Ovary (tissue), 7 donors: ENCODE measurements at regions not wholly inside any gene's neighbourhood (a gene's known extent, or its start where the extent isn't known, plus 50 kb on each side); places are given as distances from the start of the nearest gene placed in this dataset.

ENCODE experiments used
- DNase-seq, 5 donors: peaks; one replicate each; pipeline ENCODE4 v3.0.0-alpha.2; 2019 to 2020
- H3K27ac ChIP-seq, 2 donors: fragments of 200-600 bp; one replicate each; pipeline versions ENCODE4 v1.5.1 to v1.8.0; 2019 to 2022
- H3K27me3 ChIP-seq: fragments of 200-600 bp; one replicate; pipeline ENCODE4 v1.8.0; 2022
- H3K36me3 ChIP-seq: fragments of 200-600 bp; sonication (generic); one replicate; pipeline ENCODE4 v1.5.1; 2019
- H3K4me1 ChIP-seq: one replicate; pipeline ENCODE4 v1.8.1; 2013; ENCODE audit warnings: mild to moderate bottlenecking, moderate library complexity; ENCODE audit not compliant: insufficient read depth
- H3K4me3 ChIP-seq: fragments of 200-600 bp; sonication (generic); one replicate; pipeline ENCODE4 v1.5.1; 2017
- H3K9me3 ChIP-seq, 2 donors: fragments of 200-600 bp in 1 of 2; sonication (generic) in 1 of 2; one replicate each; pipeline versions ENCODE4 v1.5.1 to v1.8.1; 2013 to 2019; ENCODE audit warnings: mild to moderate bottlenecking in 1 of 2, moderate library complexity in 1 of 2
- EP300 ChIP-seq: sonication (generic); formaldehyde crosslinking; IDR thresholded peaks from one replicate; pipeline ENCODE4 v1.6.1; 2017; ENCODE audit warnings: antibody characterized with exemption
- POLR2A ChIP-seq: fragments of 450-650 bp; IDR thresholded peaks from one replicate; pipeline ENCODE4 v1.6.1; 2017; ENCODE audit warnings: antibody characterized with exemption, mild to moderate bottlenecking, moderate library complexity
- WGBS, 3 donors: extraction: QIAGEN DNeasy Blood & Tissue Kit in 1 of 3; methylation state at CpG; one replicate each; pipeline versions ENCODE4 v1.1.5 to v1.1.7; 2013 to 2017; 5-methylcytosine and 5-hydroxymethylcytosine counted together
- intact Hi-C, 4 donors: fragments of 100-400 bp; cut with DNase I; formaldehyde crosslinking; loops; one replicate each; pipeline versions ENCODE4 v1.11.0 to v1.15.1; 2022 to 2023
- TF ChIP-seq, protein P1 (sequence below), 3 donors: fragments of 450-650 bp in 2 of 3; fragments of 200-600 bp in 1 of 3; IDR thresholded peaks; one replicate each; pipeline versions ENCODE4 v1.5.1 to v1.8.0; 2016 to 2022; ENCODE audit warnings: antibody characterized with exemption in 3 of 3, mild to moderate bottlenecking in 1 of 3
- donor health status: DM: no; HTN: no; CAD: no; lungs with moderate emphysema.
- donor health status: DM: no; HTN: no; CAD: no.
- donor health status: Bipolar disorder and iron deficiency.
- donor health status: DM: no; HTN: no; CAD: no.
- donor health status: DM: yes; HTN: yes; CAD: no.

DNA sequence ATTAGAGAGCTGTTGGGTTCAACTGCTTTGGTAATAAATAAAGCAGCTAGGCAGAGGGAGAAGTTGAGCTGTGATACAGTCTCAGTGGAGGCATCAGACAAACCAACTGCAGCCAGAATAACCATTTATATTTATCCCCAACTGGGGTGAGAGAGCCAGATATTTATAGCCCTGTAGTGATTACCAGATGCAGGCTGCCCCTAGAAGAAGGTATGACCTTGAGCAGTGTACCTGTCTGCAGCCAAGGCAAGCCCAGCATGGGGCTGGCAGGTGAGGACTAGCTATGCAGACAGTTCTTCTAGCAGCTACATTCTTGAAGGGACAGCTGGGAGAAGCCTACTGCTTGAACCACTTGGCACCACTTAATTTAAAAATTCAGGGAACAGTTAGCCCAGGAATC lies 144.4 kb upstream of the EPHA3 start:
- H3K36me3 ChIP-seq, result no peaks in the 10 kb centered on the region

DNA sequence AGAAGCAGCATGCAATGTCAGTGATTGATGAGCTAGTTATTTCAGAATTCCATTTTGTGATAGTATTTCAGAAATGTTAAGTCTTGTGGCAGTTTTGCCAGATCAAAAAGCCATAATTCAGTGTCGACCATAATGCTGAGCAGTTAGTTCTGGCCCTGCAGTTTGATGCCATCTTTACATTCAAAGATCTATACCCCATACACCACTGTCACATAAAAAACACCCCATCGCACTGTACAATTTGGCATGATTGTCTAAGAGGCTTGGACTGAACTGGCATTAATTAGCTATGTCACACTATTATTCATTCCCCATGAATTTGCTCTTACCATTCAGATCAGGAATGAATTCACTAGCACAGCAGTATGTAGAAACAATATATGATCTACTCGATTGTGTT lies 127.7 kb upstream of the EPHA3 start:
- WGBS, 3 donors, result 79 to 90% (median 82%) methylated on average over 3 of the region's 3 CpGs
- no peaks in the 10 kb centered on the region for H3K27me3 ChIP-seq
- H3K4me1 ChIP-seq, result no peaks in the 10 kb centered on the region
- no peak overlapping the region for H3K27ac ChIP-seq
- no peaks in the 10 kb centered on the region for H3K36me3 ChIP-seq
- no peaks in the 10 kb centered on the region for H3K9me3 ChIP-seq
- no peak for TF ChIP-seq POLR2A
- TF ChIP-seq EP300, result no peak
- TF ChIP-seq, protein P1, sequence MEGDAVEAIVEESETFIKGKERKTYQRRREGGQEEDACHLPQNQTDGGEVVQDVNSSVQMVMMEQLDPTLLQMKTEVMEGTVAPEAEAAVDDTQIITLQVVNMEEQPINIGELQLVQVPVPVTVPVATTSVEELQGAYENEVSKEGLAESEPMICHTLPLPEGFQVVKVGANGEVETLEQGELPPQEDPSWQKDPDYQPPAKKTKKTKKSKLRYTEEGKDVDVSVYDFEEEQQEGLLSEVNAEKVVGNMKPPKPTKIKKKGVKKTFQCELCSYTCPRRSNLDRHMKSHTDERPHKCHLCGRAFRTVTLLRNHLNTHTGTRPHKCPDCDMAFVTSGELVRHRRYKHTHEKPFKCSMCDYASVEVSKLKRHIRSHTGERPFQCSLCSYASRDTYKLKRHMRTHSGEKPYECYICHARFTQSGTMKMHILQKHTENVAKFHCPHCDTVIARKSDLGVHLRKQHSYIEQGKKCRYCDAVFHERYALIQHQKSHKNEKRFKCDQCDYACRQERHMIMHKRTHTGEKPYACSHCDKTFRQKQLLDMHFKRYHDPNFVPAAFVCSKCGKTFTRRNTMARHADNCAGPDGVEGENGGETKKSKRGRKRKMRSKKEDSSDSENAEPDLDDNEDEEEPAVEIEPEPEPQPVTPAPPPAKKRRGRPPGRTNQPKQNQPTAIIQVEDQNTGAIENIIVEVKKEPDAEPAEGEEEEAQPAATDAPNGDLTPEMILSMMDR (IDR thresholded peaks at IDR 0.05), result no peak
- intact Hi-C loops, result no loop called here
- no peak for DNase-seq
- H3K4me3 ChIP-seq, result no peak overlapping the region

More for the DNA sequence above, 144.4 kb upstream of the EPHA3 start:
- TF ChIP-seq EP300, result no peak
- TF ChIP-seq, protein P1 (IDR thresholded peaks at IDR 0.05), result no peak
- TF ChIP-seq POLR2A, result no peak
- DNase-seq, result no peak
- Histone ChIP-seq H3K27me3 (no peaks in the 10 kb centered on the region), H3K4me1 (no peaks in the 10 kb centered on the region), H3K4me3 (no peak overlapping the region), H3K27ac (no peak overlapping the region), H3K9me3 (no peaks in the 10 kb centered on the region)
- intact Hi-C loops, result no loop called here

DNA sequence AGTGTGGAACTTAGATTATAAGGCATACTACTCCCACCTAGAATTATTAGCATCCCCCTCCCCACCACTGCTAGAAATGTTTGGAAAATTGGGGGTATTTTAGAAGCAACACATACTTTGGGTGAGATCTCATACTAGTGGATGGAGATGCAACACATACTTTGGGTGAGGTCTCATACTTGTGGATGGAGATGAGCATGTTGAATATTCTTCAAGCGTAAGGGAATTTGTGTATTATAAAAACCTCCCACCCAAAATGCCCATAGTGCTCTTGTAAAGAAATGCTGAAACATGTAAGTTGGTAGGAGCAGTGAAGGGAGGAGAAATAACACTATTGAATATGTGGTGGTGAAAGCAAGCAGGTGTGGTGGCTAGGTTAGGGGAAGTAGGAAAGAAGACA lies 124.0 kb upstream of the EPHA3 start:
- intact Hi-C loops, result no loop called here
- no peak for DNase-seq
- no peaks in the 10 kb centered on the region for H3K36me3 ChIP-seq
- no peak for TF ChIP-seq POLR2A
- TF ChIP-seq EP300, result no peak
- TF ChIP-seq, protein P1 (IDR thresholded peaks at IDR 0.05), result no peak
- no peaks in the 10 kb centered on the region for H3K9me3 ChIP-seq
- no peak overlapping the region for H3K4me3 ChIP-seq
- H3K27me3 ChIP-seq, result no peaks in the 10 kb centered on the region
- no peak overlapping the region for H3K27ac ChIP-seq
- WGBS, 3 donors, result 93 to 98% (median 95%) methylated on average over 1 of the region's 1 CpG
- H3K4me1 ChIP-seq, result no peaks in the 10 kb centered on the region

DNA sequence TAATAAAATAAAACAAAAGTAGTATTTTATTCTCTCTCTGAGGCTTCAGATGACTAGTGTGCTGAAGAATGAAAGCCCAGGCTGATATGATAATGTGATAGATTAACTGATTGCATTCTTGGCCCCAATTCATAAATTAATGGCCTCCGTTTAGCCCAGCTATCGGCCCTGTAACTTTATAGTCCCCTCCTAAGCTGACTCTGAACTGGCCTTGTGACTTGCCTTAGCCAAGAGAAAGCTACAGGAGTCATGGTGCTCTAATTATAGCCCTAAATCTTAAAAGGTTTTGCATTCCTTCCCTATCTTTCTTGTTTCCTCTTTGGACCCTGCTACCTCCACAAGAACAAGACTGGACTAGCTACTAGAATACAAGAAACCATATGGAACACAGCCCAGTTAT lies 123.2 kb upstream of the EPHA3 start:
- Histone ChIP-seq H3K27ac (no peak overlapping the region), H3K36me3 (no peaks in the 10 kb centered on the region), H3K27me3 (no peaks in the 10 kb centered on the region), H3K4me3 (no peak overlapping the region), H3K9me3 (no peaks in the 10 kb centered on the region), H3K4me1 (no peaks in the 10 kb centered on the region)
- 51 to 63% (median 54%) methylated on average over 2 of the region's 2 CpGs for WGBS, 3 donors
- DNase-seq, result no peak
- intact Hi-C loops, result no loop called here
- no peak for TF ChIP-seq EP300
- TF ChIP-seq POLR2A, result no peak
- TF ChIP-seq, protein P1 (IDR thresholded peaks at IDR 0.05), result no peak

DNA sequence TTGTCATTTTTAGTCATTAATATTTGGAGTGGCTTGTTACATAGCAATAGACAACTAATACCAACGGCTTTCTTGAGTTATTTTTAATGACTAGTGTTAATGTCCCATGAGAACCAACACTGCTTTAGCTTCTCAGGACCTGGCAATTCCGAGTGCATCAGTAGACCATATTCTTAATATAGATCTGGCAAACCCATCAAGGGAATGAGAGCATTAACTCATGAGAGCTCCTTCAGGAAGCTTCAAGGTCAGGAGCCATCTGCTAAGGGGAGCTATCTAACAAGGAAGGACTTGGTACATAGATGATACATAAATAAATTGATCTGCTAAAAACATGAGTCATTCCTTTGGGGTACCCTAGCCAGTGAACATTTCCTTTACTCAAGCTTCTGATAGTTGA lies 122.6 kb upstream of the EPHA3 start:
- no peaks in the 10 kb centered on the region for H3K27me3 ChIP-seq
- DNase-seq, result no peak
- H3K36me3 ChIP-seq, result no peaks in the 10 kb centered on the region
- no peak overlapping the region for H3K4me3 ChIP-seq
- no peak overlapping the region for H3K27ac ChIP-seq
- TF ChIP-seq EP300 (no peak), POLR2A (no peak)
- TF ChIP-seq, protein P1 (IDR thresholded peaks at IDR 0.05), result no peak
- 62 to 70% (median 64%) methylated on average over 2 of the region's 2 CpGs for WGBS, 3 donors
- intact Hi-C loops, result no loop called here
- no peaks in the 10 kb centered on the region for H3K9me3 ChIP-seq
- no peaks in the 10 kb centered on the region for H3K4me1 ChIP-seq
